HuH-7 (cell line): ENCODE measurements at regions not wholly inside any gene's neighbourhood (a gene's known extent, or its start where the extent isn't known, plus 50 kb on each side); places are given as distances from the start of the nearest gene placed in this dataset.

Experiments used
- DNase-seq: peaks from one replicate; pipeline ENCODE4 v3.0.0; 2011; ENCODE audit warnings: low spot score

GRCh38 chr7:41832941-41833340 is 130.1 kb upstream of the INHBA start:
- DNase-seq, result no peak

- no peak for DNase-seq
Observed at GRCh38 chr7:41830271-41830670, 127.4 kb upstream of the INHBA start.

GRCh38 chr7:41828911-41829310 is 126.0 kb upstream of the INHBA start:
- DNase-seq, result no peak

- no peak for DNase-seq
Observed at GRCh38 chr7:41826641-41827040, 123.8 kb upstream of the INHBA start.

- no peak for DNase-seq
Observed at GRCh38 chr7:41825927-41826480, 123.1 kb upstream of the INHBA start.

- no peak for DNase-seq
Observed at GRCh38 chr7:41824284-41824683, 121.4 kb upstream of the INHBA start.

- DNase-seq, result no peak
Observed at GRCh38 chr7:41822259-41822817, 119.4 kb upstream of the INHBA start.

- no peak for DNase-seq
Observed at GRCh38 chr7:41821521-41822213, 118.8 kb upstream of the INHBA start.

GRCh38 chr7:41820111-41820671 is 117.3 kb upstream of the INHBA start:
- no peak for DNase-seq

- no peak for DNase-seq
Observed at GRCh38 chr7:41819645-41820044, 116.8 kb upstream of the INHBA start.

GRCh38 chr7:41818765-41819398 is 116.0 kb upstream of the INHBA start:
- DNase-seq, result no peak

- DNase-seq, result no peak
Observed at GRCh38 chr7:41817386-41817785, 114.5 kb upstream of the INHBA start.

GRCh38 chr7:41816111-41816510 is 113.2 kb upstream of the INHBA start:
- DNase-seq, result no peak

- no peak for DNase-seq
Observed at GRCh38 chr7:41814888-41815287, 112.0 kb upstream of the INHBA start.

GRCh38 chr7:41813286-41813685 is 110.4 kb upstream of the INHBA start:
- DNase-seq, result no peak

GRCh38 chr7:41811941-41812340 is 109.1 kb upstream of the INHBA start:
- no peak for DNase-seq

GRCh38 chr7:41809940-41810576 is 107.2 kb upstream of the INHBA start:
- DNase-seq, result no peak

- no peak for DNase-seq
Observed at GRCh38 chr7:41809529-41809939, 106.6 kb upstream of the INHBA start.

- no peak for DNase-seq
Observed at GRCh38 chr7:41809116-41809515, 106.2 kb upstream of the INHBA start.

GRCh38 chr7:41808541-41808940 is 105.7 kb upstream of the INHBA start:
- no peak for DNase-seq

- DNase-seq, result no peak
Observed at GRCh38 chr7:41803569-41803968, 100.7 kb upstream of the INHBA start.

- DNase-seq, result no peak
Observed at GRCh38 chr7:41796331-41796730, 93.4 kb upstream of the INHBA start.
